Adrenal gland (tissue), 5 donors: ENCODE measurements at regions not wholly inside any gene's neighbourhood (a gene's known extent, or its start where the extent isn't known, plus 50 kb on each side); places are given as distances from the start of the nearest gene placed in this dataset.

ENCODE experiments used
- CTCF ChIP-seq, 6 experiments: fragments of 450-650 bp in 4 of 6; fragments of 200-600 bp in 2 of 6; sonication (generic) in 1 of 6; IDR thresholded peaks; 1 replicate in 5 of 6; 2 replicates in 1 of 6; pipeline versions ENCODE4 v1.5.1 to v1.8.0; 2016 to 2021; ENCODE audit warnings: antibody characterized with exemption in 6 of 6, mild to moderate bottlenecking in 2 of 6, moderate library complexity in 1 of 6
- POLR2A ChIP-seq, 2 donors: fragments of 450-650 bp; IDR thresholded peaks; one replicate each; pipeline ENCODE4 v1.6.1; 2017; ENCODE audit warnings: antibody characterized with exemption in 2 of 2, mild to moderate bottlenecking in 2 of 2, moderate library complexity in 1 of 2
- donor health status: DM: no; HTN: no; CAD: no.

GRCh38 chr10:120715171-120715570 is 136.0 kb upstream of the WDR11 start:
- TF ChIP-seq CTCF (IDR thresholded peaks at IDR 0.05) (no peak), POLR2A (IDR thresholded peaks at IDR 0.05) (no peak)
